ENCODE measurements at regions not wholly inside any gene's neighbourhood (a gene's known extent, or its start where the extent isn't known, plus 50 kb on each side); places are given as distances from the start of the nearest gene placed in this dataset.

- H3K4me1 ChIP-seq (ENCODE audit: insufficient read depth, low read length, poor library complexity, severe bottlenecking), result no peaks in the 10 kb centered on the region
- no peak overlapping the region for H3K4me2 ChIP-seq (ENCODE audit: low read length)
- H3K9me3 ChIP-seq (ENCODE audit: low read length), result no peaks in the 10 kb centered on the region
- no peaks in the 10 kb centered on the region for H4K20me1 ChIP-seq (ENCODE audit: insufficient read depth, low read length)
- ChIA-PET CTCF (ENCODE audit: unreplicated experiment) (no interaction called here), POLR2A (no interaction called here)
- H3K27ac ChIP-seq (ENCODE audit: low read depth, low read length, poor library complexity, severe bottlenecking), result no peak overlapping the region
- no peaks in the 10 kb centered on the region for H3K36me3 ChIP-seq (ENCODE audit: insufficient read depth, low read length)
- BruUV-seq (replicated peaks), result no TSS peak
- no peak for DNase-seq (ENCODE audit: low spot score)
- no peaks in the 10 kb centered on the region for H3K9me2 ChIP-seq (ENCODE audit: insufficient read depth, low read length)
- no peaks in the 10 kb centered on the region for H3K79me2 ChIP-seq (ENCODE audit: insufficient read depth, low read depth, low read length)
- H2AFZ ChIP-seq (ENCODE audit: low read length), result no peak overlapping the region
- TF ChIP-seq EZH2phosphoT487 (IDR thresholded peaks at IDR 0.05; ENCODE audit: borderline replicate concordance, low read depth, low read length), result no peak
- TF ChIP-seq CTCF (conservative IDR thresholded peaks at IDR 0.05; ENCODE audit: low read length), result no peak
- H3K4me3 ChIP-seq (ENCODE audit: low read depth, low read length, poor library complexity, severe bottlenecking), result no peak overlapping the region
- intact Hi-C loops (cut with micrococcal nuclease; ENCODE audit: unreplicated experiment), result no loop called here
These were observed 1946.3 kb upstream of the CDH9 start for GRCh38 chr5:28984639-28985038.

- no peaks in the 10 kb centered on the region for H3K4me1 ChIP-seq (ENCODE audit: insufficient read depth, low read length, poor library complexity, severe bottlenecking)
- POLR2A ChIA-PET, result no interaction called here
- intact Hi-C loops (cut with micrococcal nuclease; ENCODE audit: unreplicated experiment), result no loop called here
These were observed 1937.1 kb upstream of the CDH9 start for GRCh38 chr5:28975508-28975907.

GRCh38 chr5:28967848-28968247, 1929.5 kb upstream of the CDH9 start:
- no peak for TF ChIP-seq EZH2phosphoT487 (IDR thresholded peaks at IDR 0.05; ENCODE audit: borderline replicate concordance, low read depth, low read length)
- no peak for TF ChIP-seq CTCF (conservative IDR thresholded peaks at IDR 0.05; ENCODE audit: low read length)
- no TSS peak for BruUV-seq (replicated peaks)
- Histone ChIP-seq H3K4me3 (ENCODE audit: low read depth, low read length, poor library complexity, severe bottlenecking) (no peak overlapping the region), H3K36me3 (ENCODE audit: insufficient read depth, low read length) (no peaks in the 10 kb centered on the region), H2AFZ (ENCODE audit: low read length) (no peak overlapping the region), H3K27ac (ENCODE audit: low read depth, low read length, poor library complexity, severe bottlenecking) (no peak overlapping the region), H3K9me3 (ENCODE audit: low read length) (no peaks in the 10 kb centered on the region), H3K79me2 (ENCODE audit: insufficient read depth, low read depth, low read length) (no peaks in the 10 kb centered on the region), H4K20me1 (ENCODE audit: insufficient read depth, low read length) (no peaks in the 10 kb centered on the region), H3K4me2 (ENCODE audit: low read length) (no peak overlapping the region), H3K4me1 (ENCODE audit: insufficient read depth, low read length, poor library complexity, severe bottlenecking) (no peaks in the 10 kb centered on the region), H3K9me2 (ENCODE audit: insufficient read depth, low read length) (no peaks in the 10 kb centered on the region)
- ChIA-PET CTCF (ENCODE audit: unreplicated experiment) (no interaction called here), POLR2A (no interaction called here)
- DNase-seq (ENCODE audit: low spot score), result no peak
- intact Hi-C loops (cut with micrococcal nuclease; ENCODE audit: unreplicated experiment), result no loop called here

More at GRCh38 chr5:28975508-28975907, 1937.1 kb upstream of the CDH9 start:
- H3K4me2 ChIP-seq (ENCODE audit: low read length), result no peak overlapping the region
- H4K20me1 ChIP-seq (ENCODE audit: insufficient read depth, low read length), result no peaks in the 10 kb centered on the region
- TF ChIP-seq EZH2phosphoT487 (IDR thresholded peaks at IDR 0.05; ENCODE audit: borderline replicate concordance, low read depth, low read length) (no peak), CTCF (conservative IDR thresholded peaks at IDR 0.05; ENCODE audit: low read length) (no peak)
- no peaks in the 10 kb centered on the region for H3K9me3 ChIP-seq (ENCODE audit: low read length)
- no peak overlapping the region for H3K4me3 ChIP-seq (ENCODE audit: low read depth, low read length, poor library complexity, severe bottlenecking)
- DNase-seq (ENCODE audit: low spot score), result no peak
- H2AFZ ChIP-seq (ENCODE audit: low read length), result no peak overlapping the region
- H3K36me3 ChIP-seq (ENCODE audit: insufficient read depth, low read length), result no peaks in the 10 kb centered on the region
- BruUV-seq (replicated peaks), result no TSS peak
- CTCF ChIA-PET (ENCODE audit: unreplicated experiment), result no interaction called here
- H3K79me2 ChIP-seq (ENCODE audit: insufficient read depth, low read depth, low read length), result no peaks in the 10 kb centered on the region
- H3K9me2 ChIP-seq (ENCODE audit: insufficient read depth, low read length), result no peaks in the 10 kb centered on the region
- no peak overlapping the region for H3K27ac ChIP-seq (ENCODE audit: low read depth, low read length, poor library complexity, severe bottlenecking)

Measured in OCI-LY7 (cell line).